ENCODE measurements at regions not wholly inside any gene's neighbourhood (a gene's known extent, or its start where the extent isn't known, plus 50 kb on each side); places are given as distances from the start of the nearest gene placed in this dataset.

DNA sequence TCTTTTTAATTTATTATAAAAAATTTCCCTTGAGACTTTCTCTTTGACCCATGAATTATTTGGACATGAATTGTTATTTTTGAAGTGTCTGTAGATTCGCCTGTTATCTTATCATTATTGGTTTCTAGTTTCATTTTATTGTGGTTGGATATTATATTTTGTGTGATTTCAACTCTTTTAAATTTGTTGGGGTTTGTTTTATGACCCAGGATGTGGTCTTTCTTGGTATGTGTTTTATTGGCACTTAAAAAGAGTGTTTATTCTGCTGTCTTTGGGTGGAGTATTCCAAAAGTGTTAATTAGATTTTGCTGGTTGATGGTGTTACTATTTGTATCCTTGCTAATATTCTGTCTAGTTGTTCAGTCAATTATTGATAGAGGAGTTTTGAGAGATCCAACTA lies 50.5 kb upstream of the GPR141 start:
- Mint-ChIP-seq H3K27ac (no peak overlapping the region), H3K27me3 (peaks cover 6% of the 10 kb centered on the region), H3K4me1 (no peaks in the 10 kb centered on the region), H3K4me3 (no peak overlapping the region), H3K9me3 (peaks cover 0 to 17% (median 4%) of the 10 kb centered on the region in 7 donors), H3K36me3 (no peaks in the 10 kb centered on the region)
- Histone ChIP-seq H3K4me1 (ENCODE audit: control insufficient read depth, insufficient read depth, low read length, poor library complexity, severe bottlenecking) (no peaks in the 10 kb centered on the region), H3K27me3 (ENCODE audit: control insufficient read depth, insufficient read depth, low read length) (no peaks in the 10 kb centered on the region), H3K9me3 (ENCODE audit: control insufficient read depth in 2 of 2, low read length in 2 of 2) (peaks cover 0 to 2% of the 10 kb centered on the region in 2 experiments), H3K36me3 (ENCODE audit: control insufficient read depth, insufficient read depth, low read length) (no peaks in the 10 kb centered on the region), H3K4me3 (ENCODE audit: low read depth, low read length) (no peak overlapping the region), H3K27ac (ENCODE audit: insufficient read depth, low read length, poor library complexity, severe bottlenecking) (no peak overlapping the region)
- no peak for DNase-seq
- ATAC-seq (ENCODE audit: low read depth in 2 of 2) = no peak
